Stimulated activated CD4-positive, alpha-beta T cell treated with anti-CD3 and anti-CD28 coated beads, Interleukin-15, amount 100 ng/mL, for 48 hours (primary cell): ENCODE measurements at regions not wholly inside any gene's neighbourhood (a gene's known extent, or its start where the extent isn't known, plus 50 kb on each side); places are given as distances from the start of the nearest gene placed in this dataset.
"Not testable (repeated sequence)": the region's sequence is repeated elsewhere in the genome, so short reads cannot be mapped to it uniquely, and the experiment has no call there.

Experiments used
- DNase-seq, 2 donors: peaks; one replicate each; pipeline ENCODE4 v3.0.0-alpha.2; 2020; ENCODE audit warnings: low read depth in 2 of 2

GRCh38 chr10:57960406-57960805, 307.3 kb downstream of the IPMK start:
- no peak for DNase-seq

- DNase-seq = no peak
Observed at GRCh38 chr10:57959318-57960006, 308.2 kb downstream of the IPMK start.

- DNase-seq = no peak
Observed at GRCh38 chr10:57955076-57955475, 312.6 kb downstream of the IPMK start.

GRCh38 chr10:57952741-57953140, 315.0 kb downstream of the IPMK start:
- no peak for DNase-seq

GRCh38 chr10:57950442-57950974, 317.2 kb downstream of the IPMK start:
- no peak for DNase-seq

GRCh38 chr10:57948796-57949195, 318.9 kb downstream of the IPMK start:
- DNase-seq = no peak

- no peak for DNase-seq
Observed at GRCh38 chr10:57946833-57947232, 320.9 kb downstream of the IPMK start.

- no peak for DNase-seq
Observed at GRCh38 chr10:57943701-57944100, 324.0 kb downstream of the IPMK start.

- DNase-seq = no peak
Observed at GRCh38 chr10:57925045-57925444, 342.6 kb downstream of the IPMK start.

GRCh38 chr10:57921140-57921539, 346.6 kb downstream of the IPMK start:
- DNase-seq = no peak

- DNase-seq = no peak
Observed at GRCh38 chr10:57919864-57920263, 347.8 kb downstream of the IPMK start.

- no peak for DNase-seq
Observed at GRCh38 chr10:57917019-57917418, 350.7 kb downstream of the IPMK start.

GRCh38 chr10:57905861-57906260, 361.8 kb downstream of the IPMK start:
- no peak for DNase-seq

GRCh38 chr10:57905010-57905409, 362.7 kb downstream of the IPMK start:
- no peak for DNase-seq

GRCh38 chr10:57898231-57898630, 369.5 kb downstream of the IPMK start:
- no peak for DNase-seq

GRCh38 chr10:57897611-57898010, 370.1 kb downstream of the IPMK start:
- no peak for DNase-seq

- DNase-seq = no peak
Observed at GRCh38 chr10:57894361-57894760, 373.3 kb downstream of the IPMK start.

GRCh38 chr10:57891201-57892006, 376.3 kb downstream of the IPMK start:
- DNase-seq = no peak

- DNase-seq = no peak
Observed at GRCh38 chr10:57890691-57891090, 377.0 kb downstream of the IPMK start.

- DNase-seq = not testable (repeated sequence)
Observed at GRCh38 chr10:57885618-57885968, 382.1 kb downstream of the IPMK start.

GRCh38 chr10:57884965-57885617, 382.6 kb downstream of the IPMK start:
- DNase-seq = no peak

- no peak for DNase-seq
Observed at GRCh38 chr10:57884407-57884806, 383.3 kb downstream of the IPMK start.
